SK-N-SH (cell line): ENCODE measurements at regions not wholly inside any gene's neighbourhood (a gene's known extent, or its start where the extent isn't known, plus 50 kb on each side); places are given as distances from the start of the nearest gene placed in this dataset.

Source experiments
- CTCF ChIA-PET: fragments of 300-600, 350-600 bp; formaldehyde crosslinking; extraction: SDS; loops from one replicate; lab custom pipeline; 2021; lab: Yijun Ruan, JAX
- POLR2A ChIA-PET: fragments of 350-600 bp; sonication (Branson Sonifier 250); formaldehyde crosslinking; extraction: SDS; loops from one replicate; lab custom pipeline; 2020; ENCODE audit warnings: antibody characterized with exemption, inconsistent platforms; lab: Yijun Ruan, JAX
- DNase-seq: peaks from one replicate; pipeline ENCODE4 v3.0.0; 2012
- H2AFZ ChIP-seq: fragments of 200-600 bp; sonication (generic); 2 replicates; pipeline ENCODE4 v1.8.1; 2016; ENCODE audit warnings: antibody characterized with exemption, mild to moderate bottlenecking, low read depth
- H3F3A ChIP-seq: fragments of 200-600 bp; sonication (generic); replicated peaks from 2 replicates; pipeline ENCODE3; 2016; ENCODE audit warnings: antibody characterized with exemption, mild to moderate bottlenecking; ENCODE audit not compliant: insufficient read depth
- H3K27ac ChIP-seq, 2 experiments: fragments of 200-500 bp in 1 of 2; fragments of 200-600 bp in 1 of 2; sonication (Bioruptor generic) in 1 of 2; sonication (generic), shearing (Covaris generic) in 1 of 2; 2 replicates each; pipeline versions ENCODE4 v1.5.1 to v1.6.1; 2014 to 2016; ENCODE audit warnings: low read depth in 2 of 2, inconsistent platforms in 1 of 2, low read length in 1 of 2, mild to moderate bottlenecking in 1 of 2, mixed read lengths in 1 of 2
- H3K27me3 ChIP-seq: fragments of 200-600 bp; sonication (generic), shearing (Covaris generic); 2 replicates; pipeline ENCODE4 v1.6.1; 2016; ENCODE audit warnings: mixed run types; ENCODE audit not compliant: insufficient read depth
- H3K36me3 ChIP-seq, 2 experiments: fragments of 200-500 bp in 1 of 2; fragments of 200-600 bp in 1 of 2; sonication (Bioruptor generic) in 1 of 2; sonication (generic) in 1 of 2; replicated peaks in 1 of 2; 2 replicates each; pipeline versions ENCODE3 to v1.5.1; 2014 to 2016; ENCODE audit warnings: low read length in 1 of 2, mild to moderate bottlenecking in 1 of 2; ENCODE audit not compliant: insufficient read depth in 2 of 2, control insufficient read depth in 1 of 2
- H3K4me1 ChIP-seq, 2 experiments: fragments of 200-500 bp in 1 of 2; fragments of 200-600 bp in 1 of 2; sonication (Bioruptor generic) in 1 of 2; sonication (generic), shearing (Covaris generic) in 1 of 2; 2 replicates each; pipeline versions ENCODE4 v1.5.1 to v1.6.1; 2014 to 2016; ENCODE audit warnings: low read depth in 1 of 2, low read length in 1 of 2, mixed run types in 1 of 2; ENCODE audit not compliant: insufficient read depth in 2 of 2, control insufficient read depth in 1 of 2
- H3K4me2 ChIP-seq: fragments of 200-600 bp; sonication (generic), shearing (Covaris generic); 2 replicates; pipeline ENCODE4 v1.6.1; 2017; ENCODE audit warnings: mixed run types
- H3K4me3 ChIP-seq, 2 experiments: fragments of 200-500 bp in 1 of 2; fragments of 200-600 bp in 1 of 2; sonication (Bioruptor generic) in 1 of 2; sonication (generic), shearing (Covaris generic) in 1 of 2; 2 replicates each; pipeline versions ENCODE4 v1.5.1 to v1.8.1; 2014 to 2016; ENCODE audit warnings: low read depth in 2 of 2, inconsistent platforms in 1 of 2, low read length in 1 of 2, mild to moderate bottlenecking in 1 of 2, mixed read lengths in 1 of 2, moderate library complexity in 1 of 2
- H3K79me2 ChIP-seq: fragments of 200-600 bp; sonication (generic); 2 replicates; pipeline ENCODE4 v1.8.1; 2017; ENCODE audit warnings: mild to moderate bottlenecking; ENCODE audit not compliant: insufficient read depth
- H3K9ac ChIP-seq: fragments of 200-600 bp; sonication (generic); 2 replicates; pipeline ENCODE4 v1.6.1; 2017; ENCODE audit warnings: mixed run types
- H3K9me2 ChIP-seq: fragments of 200-600 bp; sonication (generic); 2 replicates; pipeline ENCODE4 v1.6.1; 2017; ENCODE audit warnings: mixed run types
- H3K9me3 ChIP-seq: fragments of 200-600 bp; sonication (generic); 2 replicates; pipeline ENCODE4 v1.6.1; 2017; ENCODE audit warnings: mixed run types, mild to moderate bottlenecking, moderate library complexity
- H4K20me1 ChIP-seq: fragments of 200-600 bp; sonication (generic); 2 replicates; pipeline ENCODE4 v1.6.1; 2017; ENCODE audit warnings: mild to moderate bottlenecking, mixed run types; ENCODE audit not compliant: insufficient read depth
- GATA2 ChIP-seq: sonication (generic); formaldehyde crosslinking; IDR thresholded peaks from 2 replicates; pipeline ENCODE4 v1.5.0; 2020; ENCODE audit warnings: mild to moderate bottlenecking, missing genetic modification reagents
- MAX ChIP-seq: IDR thresholded peaks from 2 replicates; pipeline ENCODE4 v1.4.0; 2012; ENCODE audit warnings: low read depth
- MXI1 ChIP-seq: IDR thresholded peaks from 2 replicates; pipeline ENCODE4 v1.6.1; 2012; ENCODE audit warnings: mild to moderate bottlenecking, low read depth, low read length, improper control_type of control experiment
- RAD21 ChIP-seq: IDR thresholded peaks from 2 replicates; pipeline ENCODE4 v1.6.1; 2012; ENCODE audit warnings: mild to moderate bottlenecking, low read length
- RCOR1 ChIP-seq: fragments of 150-350 bp; IDR thresholded peaks from 2 replicates; pipeline ENCODE4 v1.6.1; 2017; ENCODE audit warnings: antibody characterized with exemption, low read length
- SIN3A ChIP-seq: IDR thresholded peaks from 2 replicates; pipeline ENCODE4 v1.6.1; 2012; ENCODE audit warnings: low read depth, mild to moderate bottlenecking, low read length, moderate library complexity, borderline replicate concordance
- TEAD4 ChIP-seq: IDR thresholded peaks from 2 replicates; pipeline ENCODE4 v1.4.0; 2012; ENCODE audit warnings: mild to moderate bottlenecking, borderline replicate concordance; ENCODE audit not compliant: insufficient read depth
- YY1 ChIP-seq: IDR thresholded peaks from 2 replicates; pipeline ENCODE4 v1.4.0; 2012; ENCODE audit warnings: low read depth, mild to moderate bottlenecking
- ZBTB33 ChIP-seq: IDR thresholded peaks from 2 replicates; pipeline ENCODE4 v1.4.0; 2012; ENCODE audit warnings: low read depth, borderline replicate concordance
- WGBS: methylation state at CpG from one replicate; pipeline ENCODE4 v1.1.6; 2017; ENCODE audit warnings: low lambda C conversion rate; 5-methylcytosine and 5-hydroxymethylcytosine counted together
- TF ChIP-seq, protein P1 (sequence below): fragments of 150-350 bp; IDR thresholded peaks from 2 replicates; pipeline ENCODE4 v1.6.1; 2016; ENCODE audit warnings: mild to moderate bottlenecking, low read depth, low read length

GRCh38 chr10:44828508-44829142 lies 82.5 kb upstream of the TMEM72 start:
- Histone ChIP-seq H4K20me1 (no peaks in the 10 kb centered on the region), H3K4me3 (no peak overlapping the region)

DNA sequence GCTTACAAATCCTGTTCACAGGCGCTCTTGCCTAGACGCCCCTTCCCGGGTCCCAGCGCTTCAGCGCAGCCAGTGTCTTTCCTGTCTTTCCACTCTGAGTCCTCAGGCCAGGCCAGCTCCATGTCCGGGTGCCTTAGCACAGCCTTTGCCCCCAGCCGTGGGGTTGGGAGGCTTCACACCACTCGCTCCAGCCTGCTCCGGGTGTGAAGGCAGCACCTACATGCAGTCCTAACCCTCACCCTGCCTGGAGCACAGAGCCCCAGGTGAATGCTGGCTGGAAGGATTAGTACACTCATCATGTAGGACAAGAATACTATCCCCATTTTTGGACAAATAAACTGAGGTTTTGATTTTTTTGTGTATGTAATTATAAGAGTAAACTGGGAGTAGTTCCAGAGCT lies 81.7 kb upstream of the TMEM72 start:
- Histone ChIP-seq H3K79me2 (no peaks in the 10 kb centered on the region), H3K36me3 (no peaks in the 10 kb centered on the region), H4K20me1 (no peaks in the 10 kb centered on the region), H3F3A (no peaks in the 10 kb centered on the region), H3K4me1 (peaks cover 0 to 7% of the 10 kb centered on the region in 2 experiments; a peak in 1 of 4 replicates), H3K9me3 (no peaks in the 10 kb centered on the region), H3K4me3 (no peak overlapping the region), H3K27me3 (no peaks in the 10 kb centered on the region; the same call in 1 of the 2 replicates), H3K27ac (no peak overlapping the region), H3K9me2 (no peaks in the 10 kb centered on the region), H3K9ac (no peak overlapping the region), H3K4me2 (peak overlapping the region; percentile 17; the same call in 1 of the 2 replicates), H2AFZ (no peak overlapping the region)
- DNase-seq = no peak
- ChIA-PET POLR2A (no interaction called here), CTCF (interaction anchor here (0.9 kb wide), 1 partner anchor 22 kb away, joined by 3 read pairs; no protein-coding TSS in a partner anchor)
- no peak for TF ChIP-seq YY1
- TF ChIP-seq MXI1 = no peak
- no peak for TF ChIP-seq TEAD4
- no peak for TF ChIP-seq SIN3A
- no peak for TF ChIP-seq ZBTB33
- no peak for TF ChIP-seq RCOR1
- WGBS = 36% methylated on average over 7 of the region's 9 CpGs

More at GRCh38 chr10:44828508-44829142, 82.5 kb upstream of the TMEM72 start:
- no peaks in the 10 kb centered on the region for H3K79me2 ChIP-seq
- no peaks in the 10 kb centered on the region for H3F3A ChIP-seq
- POLR2A ChIA-PET = no interaction called here
- TF ChIP-seq, protein P1, sequence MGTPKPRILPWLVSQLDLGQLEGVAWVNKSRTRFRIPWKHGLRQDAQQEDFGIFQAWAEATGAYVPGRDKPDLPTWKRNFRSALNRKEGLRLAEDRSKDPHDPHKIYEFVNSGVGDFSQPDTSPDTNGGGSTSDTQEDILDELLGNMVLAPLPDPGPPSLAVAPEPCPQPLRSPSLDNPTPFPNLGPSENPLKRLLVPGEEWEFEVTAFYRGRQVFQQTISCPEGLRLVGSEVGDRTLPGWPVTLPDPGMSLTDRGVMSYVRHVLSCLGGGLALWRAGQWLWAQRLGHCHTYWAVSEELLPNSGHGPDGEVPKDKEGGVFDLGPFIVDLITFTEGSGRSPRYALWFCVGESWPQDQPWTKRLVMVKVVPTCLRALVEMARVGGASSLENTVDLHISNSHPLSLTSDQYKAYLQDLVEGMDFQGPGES = no peak
- TF ChIP-seq RAD21 = no peak
- TF ChIP-seq MAX = no peak
- TF ChIP-seq GATA2 = no peak
- TF ChIP-seq YY1 = no peak
- TF ChIP-seq, all 33 proteins: peak for 0
- no peaks in the 10 kb centered on the region for H3K36me3 ChIP-seq
- H3K9me3 ChIP-seq = no peaks in the 10 kb centered on the region
- no peak overlapping the region for H3K27ac ChIP-seq
- no peaks in the 10 kb centered on the region; the same call in 1 of the 2 replicates for H3K27me3 ChIP-seq
- no peaks in the 10 kb centered on the region for H3K9me2 ChIP-seq
- no peak overlapping the region for H2AFZ ChIP-seq
- no peak overlapping the region for H3K9ac ChIP-seq
- H3K4me1 ChIP-seq = peaks cover 0 to 7% of the 10 kb centered on the region in 2 experiments; a peak in 1 of 4 replicates
- 18% methylated on average over 15 of the region's 17 CpGs for WGBS
- no peak for DNase-seq
- CTCF ChIA-PET = interaction anchor here (0.9 to 1.6 kb wide), 2 partner anchors 29 to 36 kb away, joined by 3 read pairs; no protein-coding TSS in a partner anchor
- H3K4me2 ChIP-seq = no peak overlapping the region
